ENCODE measurements at regions not wholly inside any gene's neighbourhood (a gene's known extent, or its start where the extent isn't known, plus 50 kb on each side); places are given as distances from the start of the nearest gene placed in this dataset.

GRCh38 chr6:44036699-44037101 lies 90.6 kb downstream of the MRPL14 start:
- TF ChIP-seq CTCF (IDR thresholded peaks at IDR 0.05): no peak

- no peak for TF ChIP-seq CTCF (IDR thresholded peaks at IDR 0.05)
These were observed 91.1 kb downstream of the MRPL14 start for GRCh38 chr6:44036196-44036595.

- TF ChIP-seq CTCF (IDR thresholded peaks at IDR 0.05): no peak
These were observed 91.6 kb downstream of the MRPL14 start for GRCh38 chr6:44035621-44036020.

GRCh38 chr6:44034931-44035345 lies 92.3 kb downstream of the MRPL14 start:
- no peak for TF ChIP-seq CTCF (IDR thresholded peaks at IDR 0.05)

GRCh38 chr6:44034391-44034861 lies 92.8 kb downstream of the MRPL14 start:
- TF ChIP-seq CTCF (IDR thresholded peaks at IDR 0.05): no peak

GRCh38 chr6:44030812-44031454 lies 96.3 kb downstream of the MRPL14 start:
- TF ChIP-seq CTCF (IDR thresholded peaks at IDR 0.05): no peak

- TF ChIP-seq CTCF (IDR thresholded peaks at IDR 0.05): no peak
These were observed 97.6 kb downstream of the MRPL14 start for GRCh38 chr6:44029444-44030185.

All from LNCAP (cell line).